ENCODE measurements at regions not wholly inside any gene's neighbourhood (a gene's known extent, or its start where the extent isn't known, plus 50 kb on each side); places are given as distances from the start of the nearest gene placed in this dataset.

- no peak for DNase-seq (ENCODE audit: extremely low read depth in 1 of 11, low read depth in 9 of 11, low spot score in 4 of 11)
Measured at GRCh38 chr5:15073453-15073852, 201.9 kb upstream of the ANKH start.

GRCh38 chr5:15070907-15071306 is 199.3 kb upstream of the ANKH start:
- no peak for DNase-seq (ENCODE audit: extremely low read depth in 1 of 11, low read depth in 9 of 11, low spot score in 4 of 11)

- no peak for DNase-seq (ENCODE audit: extremely low read depth in 1 of 11, low read depth in 9 of 11, low spot score in 4 of 11)
Measured at GRCh38 chr5:15069407-15069905, 197.9 kb upstream of the ANKH start.

- DNase-seq (ENCODE audit: extremely low read depth in 1 of 11, low read depth in 9 of 11, low spot score in 4 of 11): peak in 1 of 11 donors; percentile 8
Measured at GRCh38 chr5:15065091-15065490, 193.5 kb upstream of the ANKH start.

- DNase-seq (ENCODE audit: extremely low read depth in 1 of 11, low read depth in 9 of 11, low spot score in 4 of 11): no peak
Measured at GRCh38 chr5:15064396-15064795, 192.8 kb upstream of the ANKH start.

GRCh38 chr5:15056988-15057592 is 185.5 kb upstream of the ANKH start:
- no peak for DNase-seq (ENCODE audit: extremely low read depth in 1 of 11, low read depth in 9 of 11, low spot score in 4 of 11)

GRCh38 chr5:15044521-15044920 is 172.9 kb upstream of the ANKH start:
- no peak for DNase-seq (ENCODE audit: extremely low read depth in 1 of 11, low read depth in 9 of 11, low spot score in 4 of 11)

GRCh38 chr5:15037247-15037908 is 165.8 kb upstream of the ANKH start:
- no peak for DNase-seq (ENCODE audit: extremely low read depth in 1 of 11, low read depth in 9 of 11, low spot score in 4 of 11)

- no peak for DNase-seq (ENCODE audit: extremely low read depth in 1 of 11, low read depth in 9 of 11, low spot score in 4 of 11)
Measured at GRCh38 chr5:15034379-15034778, 162.8 kb upstream of the ANKH start.

- DNase-seq (ENCODE audit: extremely low read depth in 1 of 11, low read depth in 9 of 11, low spot score in 4 of 11): no peak
Measured at GRCh38 chr5:15031180-15031579, 159.6 kb upstream of the ANKH start.

GRCh38 chr5:15027764-15028163 is 156.2 kb upstream of the ANKH start:
- no peak for DNase-seq (ENCODE audit: extremely low read depth in 1 of 11, low read depth in 9 of 11, low spot score in 4 of 11)

GRCh38 chr5:15026944-15027343 is 155.4 kb upstream of the ANKH start:
- DNase-seq (ENCODE audit: extremely low read depth in 1 of 11, low read depth in 9 of 11, low spot score in 4 of 11): no peak

- DNase-seq (ENCODE audit: extremely low read depth in 1 of 11, low read depth in 9 of 11, low spot score in 4 of 11): no peak
Measured at GRCh38 chr5:15026011-15026893, 154.7 kb upstream of the ANKH start.

GRCh38 chr5:15023846-15024245 is 152.3 kb upstream of the ANKH start:
- no peak for DNase-seq (ENCODE audit: extremely low read depth in 1 of 11, low read depth in 9 of 11, low spot score in 4 of 11)

GRCh38 chr5:15023266-15023665 is 151.7 kb upstream of the ANKH start:
- DNase-seq (ENCODE audit: extremely low read depth in 1 of 11, low read depth in 9 of 11, low spot score in 4 of 11): no peak

- DNase-seq (ENCODE audit: extremely low read depth in 1 of 11, low read depth in 9 of 11, low spot score in 4 of 11): no peak
Measured at GRCh38 chr5:15021266-15022046, 149.9 kb upstream of the ANKH start.

GRCh38 chr5:15020736-15021135 is 149.2 kb upstream of the ANKH start:
- no peak for DNase-seq (ENCODE audit: extremely low read depth in 1 of 11, low read depth in 9 of 11, low spot score in 4 of 11)

- no peak for DNase-seq (ENCODE audit: extremely low read depth in 1 of 11, low read depth in 9 of 11, low spot score in 4 of 11)
Measured at GRCh38 chr5:15014809-15015208, 143.2 kb upstream of the ANKH start.

Data from renal cortex interstitium (tissue), 11 donors.